HEK293 (cell line): ENCODE measurements at regions not wholly inside any gene's neighbourhood (a gene's known extent, or its start where the extent isn't known, plus 50 kb on each side); places are given as distances from the start of the nearest gene placed in this dataset.

Experiments
- CTCF ChIA-PET: fragments of 350-600 bp; formaldehyde crosslinking; extraction: SDS; loops from one replicate; lab custom pipeline; 2021; ENCODE audit warnings: antibody characterized with exemption; lab: Yijun Ruan, JAX
- POLR2A ChIA-PET: fragments of 300-600 bp; formaldehyde crosslinking; extraction: SDS; loops from one replicate; lab custom pipeline; 2020; ENCODE audit warnings: antibody characterized with exemption, inconsistent platforms; lab: Yijun Ruan, JAX
- H3K27ac ChIP-seq: fragments of 200-500 bp; sonication (Bioruptor generic); 2 replicates; pipeline ENCODE4 v1.5.1; 2014; ENCODE audit warnings: low read depth, low read length, control low read depth, inconsistent platforms; ENCODE audit errors: extremely low read depth
- H3K36me3 ChIP-seq, 2 experiments: fragments of 200-500 bp in 1 of 2; sonication (Bioruptor generic) in 1 of 2; 1 replicate in 1 of 2; 2 replicates in 1 of 2; pipeline ENCODE4 v1.5.1; 2014 to 2017; ENCODE audit warnings: inconsistent platforms in 2 of 2, low read length in 2 of 2; ENCODE audit not compliant: control insufficient read depth in 2 of 2, insufficient read depth in 1 of 2
- H3K4me1 ChIP-seq: fragments of 200-500 bp; sonication (Bioruptor generic); 2 replicates; pipeline ENCODE4 v1.5.1; 2014; ENCODE audit warnings: mild to moderate bottlenecking, low read length, inconsistent platforms; ENCODE audit not compliant: control insufficient read depth, insufficient read depth
- H3K4me3 ChIP-seq: 2 replicates; pipeline ENCODE4 v1.5.1; 2011; ENCODE audit warnings: low read depth, mild to moderate bottlenecking, control low read depth, low read length, moderate library complexity
- H3K9me3 ChIP-seq: fragments of 200-500 bp; sonication (Bioruptor generic); 2 replicates; pipeline ENCODE4 v1.5.1; 2014; ENCODE audit warnings: low read depth, low read length, inconsistent platforms; ENCODE audit not compliant: control insufficient read depth, insufficient read depth
- GLI2 ChIP-seq: fragments of 450-650 bp; formaldehyde crosslinking; IDR thresholded peaks from 2 replicates; pipeline ENCODE4; 2017; ENCODE audit warnings: missing biosample characterization, missing genetic modification characterization, low read depth, borderline replicate concordance
- INSM2 ChIP-seq: fragments of 450-650 bp; formaldehyde crosslinking; IDR thresholded peaks from 2 replicates; pipeline ENCODE4 v1.5.1; 2016; ENCODE audit warnings: missing biosample characterization, missing genetic modification characterization
- KLF1 ChIP-seq: fragments of 450-650 bp; formaldehyde crosslinking; IDR thresholded peaks from 2 replicates; pipeline ENCODE4 v1.5.1; 2016; ENCODE audit warnings: missing biosample characterization, missing genetic modification characterization
- KLF9 ChIP-seq: fragments of 450-650 bp; formaldehyde crosslinking; IDR thresholded peaks from 2 replicates; pipeline ENCODE4 v1.5.1; 2016; ENCODE audit warnings: missing biosample characterization, missing genetic modification characterization, low read depth
- OVOL3 ChIP-seq: fragments of 450-650 bp; formaldehyde crosslinking; IDR thresholded peaks from 2 replicates; pipeline ENCODE4 v1.5.1; 2016; ENCODE audit warnings: missing biosample characterization, missing genetic modification characterization
- SALL2 ChIP-seq: fragments of 450-650 bp; formaldehyde crosslinking; IDR thresholded peaks from 2 replicates; pipeline ENCODE4 v1.5.0; 2017; ENCODE audit warnings: missing biosample characterization, mild to moderate bottlenecking, missing genetic modification characterization, borderline replicate concordance
- SP7 ChIP-seq: fragments of 450-650 bp; formaldehyde crosslinking; IDR thresholded peaks from 2 replicates; pipeline ENCODE4 v1.5.1; 2016; ENCODE audit warnings: missing biosample characterization, missing genetic modification characterization
- YY2 ChIP-seq: fragments of 450-650 bp; formaldehyde crosslinking; IDR thresholded peaks from 2 replicates; pipeline ENCODE4 v1.5.1; 2016; ENCODE audit warnings: missing biosample characterization, missing genetic modification characterization
- ZBTB1 ChIP-seq: fragments of 450-650 bp; formaldehyde crosslinking; IDR thresholded peaks from 2 replicates; pipeline ENCODE4 v1.5.1; 2016; ENCODE audit warnings: missing biosample characterization, missing genetic modification characterization
- ZBTB17 ChIP-seq: fragments of 450-650 bp; formaldehyde crosslinking; IDR thresholded peaks from 2 replicates; pipeline ENCODE4 v1.5.1; 2016; ENCODE audit warnings: missing biosample characterization, missing genetic modification characterization
- ZFP37 ChIP-seq: fragments of 450-650 bp; formaldehyde crosslinking; IDR thresholded peaks from 2 replicates; pipeline ENCODE4 v1.5.1; 2016; ENCODE audit warnings: missing biosample characterization, missing genetic modification characterization
- ZNF10 ChIP-seq: fragments of 450-650 bp; formaldehyde crosslinking; IDR thresholded peaks from 2 replicates; pipeline ENCODE4 v1.5.1; 2017; ENCODE audit warnings: missing biosample characterization, missing genetic modification characterization
- ZNF114 ChIP-seq: fragments of 450-650 bp; formaldehyde crosslinking; IDR thresholded peaks from 2 replicates; pipeline ENCODE4 v1.5.0; 2017; ENCODE audit warnings: missing biosample characterization, missing genetic modification characterization
- ZNF184 ChIP-seq: fragments of 450-650 bp; IDR thresholded peaks from 2 replicates; pipeline ENCODE4 v1.5.1; 2018; ENCODE audit warnings: missing biosample characterization, mild to moderate bottlenecking, missing genetic modification characterization
- ZNF221 ChIP-seq: fragments of 450-650 bp; formaldehyde crosslinking; IDR thresholded peaks from 2 replicates; pipeline ENCODE4 v1.5.1; 2017; ENCODE audit warnings: missing biosample characterization, missing genetic modification characterization, borderline replicate concordance
- ZNF335 ChIP-seq: fragments of 450-650 bp; formaldehyde crosslinking; conservative IDR thresholded peaks from 2 replicates; pipeline ENCODE4 v1.5.1; 2016; ENCODE audit warnings: missing biosample characterization, missing genetic modification characterization
- ZNF394 ChIP-seq: fragments of 450-650 bp; formaldehyde crosslinking; IDR thresholded peaks from 2 replicates; pipeline ENCODE4 v1.5.1; 2016; ENCODE audit warnings: missing biosample characterization, missing genetic modification characterization, mild to moderate bottlenecking, moderate library complexity, borderline replicate concordance
- ZNF514 ChIP-seq: fragments of 450-650 bp; formaldehyde crosslinking; IDR thresholded peaks from 2 replicates; pipeline ENCODE4 v1.5.1; 2016; ENCODE audit warnings: missing biosample characterization, missing genetic modification characterization
- ZNF555 ChIP-seq: fragments of 450-650 bp; formaldehyde crosslinking; conservative IDR thresholded peaks from 2 replicates; pipeline ENCODE4 v1.5.1; 2017; ENCODE audit warnings: missing biosample characterization, mild to moderate bottlenecking, missing genetic modification characterization, inconsistent platforms
- ZNF623 ChIP-seq: fragments of 450-650 bp; formaldehyde crosslinking; IDR thresholded peaks from 2 replicates; pipeline ENCODE4 v1.5.1; 2016; ENCODE audit warnings: missing biosample characterization, missing genetic modification characterization
- ZNF704 ChIP-seq: fragments of 450-650 bp; formaldehyde crosslinking; IDR thresholded peaks from 2 replicates; pipeline ENCODE4 v1.5.1; 2016; ENCODE audit warnings: missing biosample characterization, missing genetic modification characterization
- TF ChIP-seq, protein P1 (sequence below): fragments of 450-650 bp; formaldehyde crosslinking; IDR thresholded peaks from 2 replicates; pipeline ENCODE4 v1.5.1; 2017; ENCODE audit warnings: missing biosample characterization, missing genetic modification characterization
- TF ChIP-seq, protein P2 (sequence below): fragments of 450-650 bp; formaldehyde crosslinking; IDR thresholded peaks from 2 replicates; pipeline ENCODE4 v1.5.1; 2016; ENCODE audit warnings: missing biosample characterization, missing genetic modification characterization

DNA sequence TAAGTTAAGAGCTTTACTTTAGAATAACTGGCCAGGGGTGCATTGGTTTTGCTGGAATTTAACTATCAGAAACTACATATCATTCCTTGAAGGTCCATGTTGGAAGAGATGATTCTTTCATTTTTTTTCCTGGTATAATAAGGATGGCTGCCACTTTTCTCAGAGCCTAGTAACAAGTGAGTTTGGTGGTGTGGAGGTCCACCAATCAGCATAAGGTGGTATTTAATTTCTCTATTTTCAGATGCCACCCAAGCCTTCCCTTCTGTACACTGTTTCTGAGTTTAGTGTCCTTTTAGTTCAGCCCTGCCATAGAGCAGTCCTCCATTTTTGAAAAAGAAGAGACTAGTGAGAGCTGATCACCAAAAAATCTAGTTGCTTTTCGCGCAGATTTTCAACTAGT lies 386.3 kb downstream of the USP25 start (continued):
- TF ChIP-seq SALL2 (tag by site-specific recombination) (no peak), ZNF394 (tag by site-specific recombination) (no peak), ZFP37 (no peak)
- TF ChIP-seq, protein P1, sequence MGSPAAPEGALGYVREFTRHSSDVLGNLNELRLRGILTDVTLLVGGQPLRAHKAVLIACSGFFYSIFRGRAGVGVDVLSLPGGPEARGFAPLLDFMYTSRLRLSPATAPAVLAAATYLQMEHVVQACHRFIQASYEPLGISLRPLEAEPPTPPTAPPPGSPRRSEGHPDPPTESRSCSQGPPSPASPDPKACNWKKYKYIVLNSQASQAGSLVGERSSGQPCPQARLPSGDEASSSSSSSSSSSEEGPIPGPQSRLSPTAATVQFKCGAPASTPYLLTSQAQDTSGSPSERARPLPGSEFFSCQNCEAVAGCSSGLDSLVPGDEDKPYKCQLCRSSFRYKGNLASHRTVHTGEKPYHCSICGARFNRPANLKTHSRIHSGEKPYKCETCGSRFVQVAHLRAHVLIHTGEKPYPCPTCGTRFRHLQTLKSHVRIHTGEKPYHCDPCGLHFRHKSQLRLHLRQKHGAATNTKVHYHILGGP (tag by site-specific recombination): no peak

GRCh38 chr21:16116798-16117197 lies 387.0 kb downstream of the USP25 start:
- CTCF ChIA-PET: interaction anchor here (0.7 kb wide), 1 partner anchor 219 kb away, joined by 3 read pairs; no protein-coding TSS in a partner anchor
- H3K27ac ChIP-seq: no peak overlapping the region
- POLR2A ChIA-PET: no interaction called here

GRCh38 chr21:16117331-16117730 lies 387.5 kb downstream of the USP25 start:
- CTCF ChIA-PET: no interaction called here
- Histone ChIP-seq H3K27ac (no peak overlapping the region), H3K9me3 (no peaks in the 10 kb centered on the region), H3K4me3 (no peak overlapping the region), H3K36me3 (no peaks in the 10 kb centered on the region), H3K4me1 (peaks cover 4% of the 10 kb centered on the region)
- POLR2A ChIA-PET: no interaction called here
- TF ChIP-seq GLI2 (tag by site-specific recombination) (no peak), ZNF114 (tag by site-specific recombination) (no peak), ZNF335 (tag by site-specific recombination) (no peak), ZNF184 (no peak), YY2 (no peak), ZNF394 (tag by site-specific recombination) (no peak), ZBTB1 (tag by site-specific recombination) (no peak), OVOL3 (tag by site-specific recombination) (no peak), ZNF555 (tag by site-specific recombination) (no peak), ZNF10 (tag by site-specific recombination) (no peak), KLF1 (no peak)
- TF ChIP-seq, protein P2, sequence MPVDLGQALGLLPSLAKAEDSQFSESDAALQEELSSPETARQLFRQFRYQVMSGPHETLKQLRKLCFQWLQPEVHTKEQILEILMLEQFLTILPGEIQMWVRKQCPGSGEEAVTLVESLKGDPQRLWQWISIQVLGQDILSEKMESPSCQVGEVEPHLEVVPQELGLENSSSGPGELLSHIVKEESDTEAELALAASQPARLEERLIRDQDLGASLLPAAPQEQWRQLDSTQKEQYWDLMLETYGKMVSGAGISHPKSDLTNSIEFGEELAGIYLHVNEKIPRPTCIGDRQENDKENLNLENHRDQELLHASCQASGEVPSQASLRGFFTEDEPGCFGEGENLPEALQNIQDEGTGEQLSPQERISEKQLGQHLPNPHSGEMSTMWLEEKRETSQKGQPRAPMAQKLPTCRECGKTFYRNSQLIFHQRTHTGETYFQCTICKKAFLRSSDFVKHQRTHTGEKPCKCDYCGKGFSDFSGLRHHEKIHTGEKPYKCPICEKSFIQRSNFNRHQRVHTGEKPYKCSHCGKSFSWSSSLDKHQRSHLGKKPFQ (tag by site-specific recombination): no peak

More at GRCh38 chr21:16116798-16117197, 387.0 kb downstream of the USP25 start:
- peaks cover 4% of the 10 kb centered on the region for H3K4me1 ChIP-seq
- TF ChIP-seq ZNF514 (tag by site-specific recombination) (no peak), SP7 (tag by site-specific recombination) (no peak), ZBTB17 (tag by site-specific recombination) (no peak), ZNF704 (no peak), ZNF221 (tag by site-specific recombination) (no peak), KLF9 (no peak), INSM2 (tag by site-specific recombination) (no peak), OVOL3 (tag by site-specific recombination) (no peak), ZNF623 (tag by site-specific recombination) (no peak)
- TF ChIP-seq, all 188 proteins: peak for 0
- Histone ChIP-seq H3K9me3 (no peaks in the 10 kb centered on the region), H3K36me3 (no peaks in the 10 kb centered on the region), H3K4me3 (no peak overlapping the region)
